IPS DF 4.7 (cell line): ENCODE measurements at regions not wholly inside any gene's neighbourhood (a gene's known extent, or its start where the extent isn't known, plus 50 kb on each side); places are given as distances from the start of the nearest gene placed in this dataset.
"Not testable (repeated sequence)": the region's sequence is repeated elsewhere in the genome, so short reads cannot be mapped to it uniquely, and the experiment has no call there.

Source experiments
- DNase-seq: peaks from one replicate; pipeline ENCODE4 v3.0.0-alpha.2; 2013; ENCODE audit warnings: low spot score; ENCODE audit errors: extremely low read depth

GRCh38 chrX:9377216-9377615 lies 87.6 kb upstream of the TBL1X start:
- not testable (repeated sequence) for DNase-seq

- no peak for DNase-seq
These were observed 85.7 kb upstream of the TBL1X start for GRCh38 chrX:9378980-9379696.

GRCh38 chrX:9379697-9380551 lies 84.9 kb upstream of the TBL1X start:
- no peak for DNase-seq

- no peak for DNase-seq
These were observed 81.2 kb upstream of the TBL1X start for GRCh38 chrX:9383655-9384054.

GRCh38 chrX:9388450-9388849 lies 76.4 kb upstream of the TBL1X start:
- no peak for DNase-seq

GRCh38 chrX:9390121-9390520 lies 74.7 kb upstream of the TBL1X start:
- no peak for DNase-seq

- DNase-seq: no peak
These were observed 74.0 kb upstream of the TBL1X start for GRCh38 chrX:9390693-9391368.

- no peak for DNase-seq
These were observed 72.4 kb upstream of the TBL1X start for GRCh38 chrX:9392445-9392844.

GRCh38 chrX:9393571-9393970 lies 71.3 kb upstream of the TBL1X start:
- DNase-seq: no peak

GRCh38 chrX:9394212-9394611 lies 70.6 kb upstream of the TBL1X start:
- no peak for DNase-seq

- DNase-seq: no peak
These were observed 67.9 kb upstream of the TBL1X start for GRCh38 chrX:9396930-9397329.

- no peak for DNase-seq
These were observed 63.8 kb upstream of the TBL1X start for GRCh38 chrX:9401051-9401450.

- no peak for DNase-seq
These were observed 61.5 kb upstream of the TBL1X start for GRCh38 chrX:9403374-9403773.

GRCh38 chrX:9405635-9406034 lies 59.2 kb upstream of the TBL1X start:
- not testable (repeated sequence) for DNase-seq

- DNase-seq: not testable (repeated sequence)
These were observed 54.0 kb upstream of the TBL1X start for GRCh38 chrX:9410889-9411288.

- DNase-seq: not testable (repeated sequence)
These were observed 53.2 kb upstream of the TBL1X start for GRCh38 chrX:9411682-9412081.

- no peak for DNase-seq
These were observed 50.4 kb upstream of the TBL1X start for GRCh38 chrX:9414416-9414815.
